ENCODE measurements at regions not wholly inside any gene's neighbourhood (a gene's known extent, or its start where the extent isn't known, plus 50 kb on each side); places are given as distances from the start of the nearest gene placed in this dataset.

GRCh38 chr7:35991511-35992232, 161.4 kb upstream of the EEPD1 start:
- H3K79me2 ChIP-seq (ENCODE audit: control insufficient read depth, insufficient read depth, low read length) = no peaks in the 10 kb centered on the region
- no peaks in the 10 kb centered on the region for H3K9me3 ChIP-seq (ENCODE audit: control insufficient read depth, insufficient read depth, low read depth, low read length)
- H3K27ac ChIP-seq (ENCODE audit: insufficient read depth, low read length) = no peak overlapping the region
- no peak overlapping the region for H3K4me3 ChIP-seq (replicated peaks in 1 of 4; ENCODE audit: control extremely low read depth in 1 of 4, insufficient read depth in 1 of 4, low read depth in 3 of 4, low read length in 4 of 4)
- H3K27me3 ChIP-seq (ENCODE audit: control insufficient read depth, insufficient read depth, low read length) = no peaks in the 10 kb centered on the region
- no peak for DNase-seq (ENCODE audit: low read depth in 2 of 2)
- no peaks in the 10 kb centered on the region for H3K4me1 ChIP-seq (ENCODE audit: control insufficient read depth, extremely low read depth, insufficient read depth, low read length)
- no peaks in the 10 kb centered on the region for H3K36me3 ChIP-seq (ENCODE audit: control insufficient read depth, insufficient read depth, low read length)
- no peak overlapping the region for H3K4me2 ChIP-seq (ENCODE audit: extremely low read depth, insufficient read depth, low read length)
- no peak overlapping the region for H3K9ac ChIP-seq (ENCODE audit: insufficient read depth, low read length)
- TF ChIP-seq CTCF (conservative IDR thresholded peaks at IDR 0.05 in 1 of 2, IDR thresholded peaks at IDR 0.05 in 1 of 2; ENCODE audit: low read depth in 1 of 2, low read length in 2 of 2) = no peak
- TF ChIP-seq EZH2 (IDR thresholded peaks at IDR 0.05; ENCODE audit: low read length, missing control alignments) = no peak
- no peaks in the 10 kb centered on the region for H4K20me1 ChIP-seq (ENCODE audit: control insufficient read depth, extremely low read depth, insufficient read depth, low read length)
- H2AFZ ChIP-seq (ENCODE audit: low read length) = no peak overlapping the region

- Histone ChIP-seq H3K27me3 (ENCODE audit: control insufficient read depth, insufficient read depth, low read length) (no peaks in the 10 kb centered on the region), H3K9me3 (ENCODE audit: control insufficient read depth, insufficient read depth, low read depth, low read length) (no peaks in the 10 kb centered on the region), H4K20me1 (ENCODE audit: control insufficient read depth, extremely low read depth, insufficient read depth, low read length) (no peaks in the 10 kb centered on the region), H3K79me2 (ENCODE audit: control insufficient read depth, insufficient read depth, low read length) (no peaks in the 10 kb centered on the region), H3K27ac (ENCODE audit: insufficient read depth, low read length) (no peak overlapping the region), H3K36me3 (ENCODE audit: control insufficient read depth, insufficient read depth, low read length) (no peaks in the 10 kb centered on the region), H3K9ac (ENCODE audit: insufficient read depth, low read length) (no peak overlapping the region), H2AFZ (ENCODE audit: low read length) (no peak overlapping the region), H3K4me1 (ENCODE audit: control insufficient read depth, extremely low read depth, insufficient read depth, low read length) (no peaks in the 10 kb centered on the region), H3K4me3 (replicated peaks in 1 of 4; ENCODE audit: control extremely low read depth in 1 of 4, insufficient read depth in 1 of 4, low read depth in 3 of 4, low read length in 4 of 4) (no peak overlapping the region), H3K4me2 (ENCODE audit: extremely low read depth, insufficient read depth, low read length) (no peak overlapping the region)
- no peak for TF ChIP-seq EZH2 (IDR thresholded peaks at IDR 0.05; ENCODE audit: low read length, missing control alignments)
- no peak for TF ChIP-seq CTCF (conservative IDR thresholded peaks at IDR 0.05 in 1 of 2, IDR thresholded peaks at IDR 0.05 in 1 of 2; ENCODE audit: low read depth in 1 of 2, low read length in 2 of 2)
- DNase-seq (ENCODE audit: low read depth in 2 of 2) = no peak
Measured at GRCh38 chr7:35992436-35992835, 160.6 kb upstream of the EEPD1 start.

- Histone ChIP-seq H3K9ac (ENCODE audit: insufficient read depth, low read length) (no peak overlapping the region), H3K36me3 (ENCODE audit: control insufficient read depth, insufficient read depth, low read length) (no peaks in the 10 kb centered on the region), H3K27ac (ENCODE audit: insufficient read depth, low read length) (no peak overlapping the region), H3K9me3 (ENCODE audit: control insufficient read depth, insufficient read depth, low read depth, low read length) (no peaks in the 10 kb centered on the region), H2AFZ (ENCODE audit: low read length) (no peak overlapping the region), H3K27me3 (ENCODE audit: control insufficient read depth, insufficient read depth, low read length) (no peaks in the 10 kb centered on the region), H4K20me1 (ENCODE audit: control insufficient read depth, extremely low read depth, insufficient read depth, low read length) (no peaks in the 10 kb centered on the region), H3K4me2 (ENCODE audit: extremely low read depth, insufficient read depth, low read length) (no peak overlapping the region), H3K4me3 (replicated peaks in 1 of 4; ENCODE audit: control extremely low read depth in 1 of 4, insufficient read depth in 1 of 4, low read depth in 3 of 4, low read length in 4 of 4) (no peak overlapping the region), H3K4me1 (ENCODE audit: control insufficient read depth, extremely low read depth, insufficient read depth, low read length) (no peaks in the 10 kb centered on the region), H3K79me2 (ENCODE audit: control insufficient read depth, insufficient read depth, low read length) (no peaks in the 10 kb centered on the region)
- DNase-seq (ENCODE audit: low read depth in 2 of 2) = no peak
- TF ChIP-seq EZH2 (IDR thresholded peaks at IDR 0.05; ENCODE audit: low read length, missing control alignments) (no peak), CTCF (conservative IDR thresholded peaks at IDR 0.05 in 1 of 2, IDR thresholded peaks at IDR 0.05 in 1 of 2; ENCODE audit: low read depth in 1 of 2, low read length in 2 of 2) (no peak)
Measured at GRCh38 chr7:35993113-35993512, 159.9 kb upstream of the EEPD1 start.
